ENCODE measurements at regions not wholly inside any gene's neighbourhood (a gene's known extent, or its start where the extent isn't known, plus 50 kb on each side); places are given as distances from the start of the nearest gene placed in this dataset.

DNA sequence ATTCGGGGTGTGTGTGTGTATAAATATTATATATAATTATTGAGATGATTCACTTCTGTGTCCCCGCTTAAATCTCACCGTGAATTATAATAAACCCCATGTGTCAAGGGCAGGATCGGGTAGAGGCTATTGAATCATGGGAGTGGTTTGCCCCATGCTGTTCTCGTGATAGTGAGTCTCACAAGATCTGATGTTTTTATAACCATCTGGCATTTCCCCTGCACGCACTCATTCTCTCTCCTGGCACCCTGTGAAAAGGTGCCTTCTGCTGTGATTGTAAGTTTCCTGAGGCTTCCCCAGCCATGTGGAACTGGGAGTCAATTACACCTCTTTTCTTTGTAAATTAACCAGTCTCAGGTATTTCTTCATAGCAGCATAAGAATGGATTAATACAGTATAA lies 851.4 kb upstream of the AGA start (continued):
- no peak for TF ChIP-seq ZHX2 (IDR thresholded peaks at IDR 0.05; ENCODE audit: low read depth)
- no peak for TF ChIP-seq ZHX2 (CRISPR knock-in tag; IDR thresholded peaks at IDR 0.05; ENCODE audit: borderline replicate concordance)
- no peak for TF ChIP-seq MED1 (CRISPR knock-in tag; IDR thresholded peaks at IDR 0.05)

GRCh38 chr4:178296669-178297068 lies 854.4 kb upstream of the AGA start:
- Histone ChIP-seq H3K4me1 (ENCODE audit: insufficient read depth, low read length) (no peaks in the 10 kb centered on the region), H3K9me3 (ENCODE audit: low read length) (no peaks in the 10 kb centered on the region), H3K36me3 (replicated peaks in 1 of 2; ENCODE audit: control insufficient read depth in 1 of 2, insufficient read depth in 2 of 2, low read length in 2 of 2) (no peaks in the 10 kb centered on the region), H3K4me3 (replicated peaks in 1 of 3; ENCODE audit: insufficient read depth in 1 of 3, low read depth in 2 of 3, low read length in 3 of 3) (no peak overlapping the region), H3K79me2 (ENCODE audit: insufficient read depth, low read length) (no peaks in the 10 kb centered on the region), H3K27me3 (ENCODE audit: control insufficient read depth in 1 of 2, insufficient read depth in 2 of 2, low read length in 2 of 2) (no peaks in the 10 kb centered on the region), H4K20me1 (ENCODE audit: insufficient read depth, low read length) (no peaks in the 10 kb centered on the region), H3K27ac (ENCODE audit: extremely low read length, insufficient read depth, low read length) (no peak overlapping the region), H3K9ac (ENCODE audit: insufficient read depth, low read depth, low read length) (no peak overlapping the region), H3K4me2 (ENCODE audit: low read depth, low read length) (no peak overlapping the region), H2AFZ (ENCODE audit: low read length) (no peak overlapping the region)
- ChIA-PET POLR2A (no interaction called here), CTCF (ENCODE audit: low intra/inter-chr PET ratio, low total read pairs) (no interaction called here)
- DNase-seq (ENCODE audit: low spot score) (no peak), FAIRE-seq (no peak), ATAC-seq (peak; percentile 38)
- intact Hi-C loops (cut with micrococcal nuclease; ENCODE audit: unreplicated experiment) (no loop called here), in situ Hi-C loops (cut with HindIII; ENCODE audit: extremely low pct_ligation_motif_present, low pct_unique_long_range_greater_than_20kb) (no loop called here)
- WGBS (ENCODE audit: low lambda C conversion rate) = no CpG with 5 or more reads among the region's 1 CpG
- TF ChIP-seq ZFP36 (IDR thresholded peaks at IDR 0.05; ENCODE audit: borderline replicate concordance, low read depth, low read length, partially characterized antibody) (no peak), SP5 (CRISPR knock-in tag; IDR thresholded peaks at IDR 0.05; ENCODE audit: borderline replicate concordance, low read depth) (no peak), ZBTB8A (CRISPR knock-in tag; IDR thresholded peaks at IDR 0.05; ENCODE audit: borderline replicate concordance, low read depth) (no peak), MEIS1 (CRISPR knock-in tag; IDR thresholded peaks at IDR 0.05; ENCODE audit: borderline replicate concordance) (no peak)
- TF ChIP-seq, protein P1, sequence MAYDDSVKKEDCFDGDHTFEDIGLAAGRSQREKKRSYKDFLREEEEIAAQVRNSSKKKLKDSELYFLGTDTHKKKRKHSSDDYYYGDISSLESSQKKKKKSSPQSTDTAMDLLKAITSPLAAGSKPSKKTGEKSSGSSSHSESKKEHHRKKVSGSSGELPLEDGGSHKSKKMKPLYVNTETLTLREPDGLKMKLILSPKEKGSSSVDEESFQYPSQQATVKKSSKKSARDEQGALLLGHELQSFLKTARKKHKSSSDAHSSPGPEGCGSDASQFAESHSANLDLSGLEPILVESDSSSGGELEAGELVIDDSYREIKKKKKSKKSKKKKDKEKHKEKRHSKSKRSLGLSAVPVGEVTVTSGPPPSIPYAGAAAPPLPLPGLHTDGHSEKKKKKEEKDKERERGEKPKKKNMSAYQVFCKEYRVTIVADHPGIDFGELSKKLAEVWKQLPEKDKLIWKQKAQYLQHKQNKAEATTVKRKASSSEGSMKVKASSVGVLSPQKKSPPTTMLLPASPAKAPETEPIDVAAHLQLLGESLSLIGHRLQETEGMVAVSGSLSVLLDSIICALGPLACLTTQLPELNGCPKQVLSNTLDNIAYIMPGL (CRISPR knock-in tag; IDR thresholded peaks at IDR 0.05; ENCODE audit: borderline replicate concordance in 1 of 2, low read depth in 1 of 2) = no peak
- TF ChIP-seq, protein P2, sequence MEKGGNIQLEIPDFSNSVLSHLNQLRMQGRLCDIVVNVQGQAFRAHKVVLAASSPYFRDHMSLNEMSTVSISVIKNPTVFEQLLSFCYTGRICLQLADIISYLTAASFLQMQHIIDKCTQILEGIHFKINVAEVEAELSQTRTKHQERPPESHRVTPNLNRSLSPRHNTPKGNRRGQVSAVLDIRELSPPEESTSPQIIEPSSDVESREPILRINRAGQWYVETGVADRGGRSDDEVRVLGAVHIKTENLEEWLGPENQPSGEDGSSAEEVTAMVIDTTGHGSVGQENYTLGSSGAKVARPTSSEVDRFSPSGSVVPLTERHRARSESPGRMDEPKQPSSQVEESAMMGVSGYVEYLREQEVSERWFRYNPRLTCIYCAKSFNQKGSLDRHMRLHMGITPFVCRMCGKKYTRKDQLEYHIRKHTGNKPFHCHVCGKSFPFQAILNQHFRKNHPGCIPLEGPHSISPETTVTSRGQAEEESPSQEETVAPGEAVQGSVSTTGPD (CRISPR knock-in tag; IDR thresholded peaks at IDR 0.05) = no peak
- no TSS peak for BruUV-seq (replicated peaks)

Measured in HepG2 (cell line).